Right ventricle myocardium inferior (tissue), 1 donor: ENCODE measurements at regions not wholly inside any gene's neighbourhood (a gene's known extent, or its start where the extent isn't known, plus 50 kb on each side); places are given as distances from the start of the nearest gene placed in this dataset.
"Not testable (repeated sequence)": the region's sequence is repeated elsewhere in the genome, so short reads cannot be mapped to it uniquely, and the experiment has no call there.

Experiments used
- ATAC-seq: fragments of 200-7000 bp; cut with Tn5 transposase; one replicate; pipeline ENCODE4 v1.9.1; 2020; ENCODE audit warnings: mild to moderate bottlenecking, moderate library complexity
- DNase-seq: peaks from one replicate; pipeline ENCODE4 v3.0.0; 2021; ENCODE audit errors: missing footprints
- intact Hi-C: fragments of 100-400 bp; cut with DNase I; formaldehyde crosslinking; loops from one replicate; pipeline ENCODE4 v1.11.0; 2022
- donor health status: DM: no; HTN: yes; CAD: no; lungs with severe emphysema.

GRCh38 chrX:95218976-95219375, 1465.7 kb upstream of the DIAPH2 start:
- intact Hi-C loops, result no loop called here
- no peak for ATAC-seq
- no peak for DNase-seq

GRCh38 chrX:95248386-95248785, 1436.3 kb upstream of the DIAPH2 start:
- DNase-seq (no peak), ATAC-seq (no peak)
- intact Hi-C loops, result no loop called here

- intact Hi-C loops, result no loop called here
- DNase-seq (no peak), ATAC-seq (no peak)
Observed at GRCh38 chrX:95290455-95290854, 1394.2 kb upstream of the DIAPH2 start.

- no peak for DNase-seq
- ATAC-seq, result no peak
- intact Hi-C loops, result no loop called here
Observed at GRCh38 chrX:95291561-95291960, 1393.1 kb upstream of the DIAPH2 start.

GRCh38 chrX:95318882-95319281, 1365.8 kb upstream of the DIAPH2 start:
- ATAC-seq (no peak), DNase-seq (no peak)
- intact Hi-C loops, result no loop called here

GRCh38 chrX:95325185-95325584, 1359.5 kb upstream of the DIAPH2 start:
- intact Hi-C loops, result no loop called here
- ATAC-seq (no peak), DNase-seq (no peak)

- intact Hi-C loops, result no loop called here
Observed at GRCh38 chrX:95330292-95330691, 1354.3 kb upstream of the DIAPH2 start.

GRCh38 chrX:95332530-95332929, 1352.1 kb upstream of the DIAPH2 start:
- DNase-seq (no peak), ATAC-seq (no peak)
- intact Hi-C loops, result no loop called here

More at GRCh38 chrX:95330292-95330691, 1354.3 kb upstream of the DIAPH2 start:
- no peak for ATAC-seq
- no peak for DNase-seq

GRCh38 chrX:95346856-95347255, 1337.8 kb upstream of the DIAPH2 start:
- ATAC-seq, result no peak
- DNase-seq, result no peak
- intact Hi-C loops, result no loop called here

GRCh38 chrX:95350774-95351488, 1333.7 kb upstream of the DIAPH2 start:
- intact Hi-C loops, result no loop called here
- ATAC-seq, result no peak
- DNase-seq, result no peak

- no peak for DNase-seq
- no peak for ATAC-seq
- intact Hi-C loops, result no loop called here
Observed at GRCh38 chrX:95367286-95367685, 1317.4 kb upstream of the DIAPH2 start.

- DNase-seq (no peak), ATAC-seq (no peak)
- intact Hi-C loops, result no loop called here
Observed at GRCh38 chrX:95382799-95383198, 1301.8 kb upstream of the DIAPH2 start.

GRCh38 chrX:95383778-95384177, 1300.9 kb upstream of the DIAPH2 start:
- no peak for ATAC-seq
- intact Hi-C loops, result no loop called here
- no peak for DNase-seq

- no peak for DNase-seq
- no peak for ATAC-seq
Observed at GRCh38 chrX:95427389-95427788, 1257.3 kb upstream of the DIAPH2 start.

GRCh38 chrX:95435198-95435597, 1249.4 kb upstream of the DIAPH2 start:
- no peak for ATAC-seq
- intact Hi-C loops, result no loop called here
- DNase-seq, result no peak

More at GRCh38 chrX:95427389-95427788, 1257.3 kb upstream of the DIAPH2 start:
- intact Hi-C loops, result no loop called here

- DNase-seq (no peak), ATAC-seq (no peak)
- intact Hi-C loops, result no loop called here
Observed at GRCh38 chrX:95441836-95442235, 1242.8 kb upstream of the DIAPH2 start.

- DNase-seq (no peak), ATAC-seq (no peak)
- intact Hi-C loops, result no loop called here
Observed at GRCh38 chrX:95484781-95485180, 1199.9 kb upstream of the DIAPH2 start.

GRCh38 chrX:95505721-95506120, 1178.9 kb upstream of the DIAPH2 start:
- DNase-seq (no peak), ATAC-seq (no peak)
- intact Hi-C loops, result no loop called here

- intact Hi-C loops, result no loop called here
- DNase-seq (no peak), ATAC-seq (no peak)
Observed at GRCh38 chrX:95509474-95509873, 1175.2 kb upstream of the DIAPH2 start.

- intact Hi-C loops, DNase-seq, ATAC-seq: not testable (repeated sequence)
Observed at GRCh38 chrX:95524018-95524417, 1160.6 kb upstream of the DIAPH2 start.

GRCh38 chrX:95536111-95536510, 1148.5 kb upstream of the DIAPH2 start:
- no peak for DNase-seq
- ATAC-seq, result no peak
- intact Hi-C loops, result no loop called here
